Endometrium (tissue), 2 donors: ENCODE measurements at regions not wholly inside any gene's neighbourhood (a gene's known extent, or its start where the extent isn't known, plus 50 kb on each side); places are given as distances from the start of the nearest gene placed in this dataset.
A peak's percentile ranks its signal among the peaks of the same experiment; 100 is the strongest.

Source experiments
- FAIRE-seq: peaks from 2 replicates; lab custom pipeline; 2012; peaks lifted over from hg19 to GRCh38; lab: Jason Lieb, UNC
- donor health status: control.
- donor health status: control.

GRCh38 chr18:40440088-40440487 is 1514.9 kb upstream of the PIK3C3 start:
- no peak for FAIRE-seq

DNA sequence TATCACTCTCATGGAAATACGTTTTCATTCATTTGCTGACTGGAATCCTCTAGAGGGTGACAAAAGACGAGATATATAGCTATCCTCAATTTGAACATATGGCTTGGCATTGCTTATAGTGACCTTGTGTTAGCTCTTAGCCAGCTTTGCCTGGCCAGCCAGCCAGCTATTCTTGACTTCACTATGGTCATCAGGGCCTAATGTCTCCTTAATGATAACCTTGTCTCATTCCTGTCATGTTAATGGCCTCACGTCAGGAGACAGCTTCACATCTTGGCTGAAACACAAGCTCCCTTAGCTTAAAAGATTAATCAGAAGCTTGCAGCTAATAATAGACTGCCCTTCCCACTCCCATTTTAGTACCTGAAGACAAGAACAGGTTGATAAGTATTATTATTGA is 1517.5 kb upstream of the PIK3C3 start:
- no peak for FAIRE-seq

- FAIRE-seq = peak; percentile 82
These were observed 1523.7 kb upstream of the PIK3C3 start for GRCh38 chr18:40431071-40431985.

DNA sequence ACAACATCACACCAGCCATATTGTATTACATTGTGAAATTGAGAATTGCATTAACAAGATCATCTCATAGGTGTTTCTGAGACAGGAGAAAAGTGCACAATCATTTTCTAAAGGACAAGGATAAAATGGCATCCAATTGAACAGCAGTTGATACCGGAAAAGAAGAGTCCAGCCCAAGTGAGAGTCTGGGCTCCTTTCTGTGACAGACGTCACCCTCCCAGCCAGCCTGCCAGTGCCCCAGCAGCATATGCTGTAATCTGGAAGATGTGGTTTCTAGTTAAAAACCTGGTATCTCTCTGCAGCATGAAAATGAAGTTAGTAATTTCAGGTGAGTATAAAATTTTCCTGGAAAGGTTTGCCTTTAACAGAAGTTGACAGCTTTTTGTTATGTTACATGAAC is 1531.7 kb upstream of the PIK3C3 start:
- FAIRE-seq = no peak

DNA sequence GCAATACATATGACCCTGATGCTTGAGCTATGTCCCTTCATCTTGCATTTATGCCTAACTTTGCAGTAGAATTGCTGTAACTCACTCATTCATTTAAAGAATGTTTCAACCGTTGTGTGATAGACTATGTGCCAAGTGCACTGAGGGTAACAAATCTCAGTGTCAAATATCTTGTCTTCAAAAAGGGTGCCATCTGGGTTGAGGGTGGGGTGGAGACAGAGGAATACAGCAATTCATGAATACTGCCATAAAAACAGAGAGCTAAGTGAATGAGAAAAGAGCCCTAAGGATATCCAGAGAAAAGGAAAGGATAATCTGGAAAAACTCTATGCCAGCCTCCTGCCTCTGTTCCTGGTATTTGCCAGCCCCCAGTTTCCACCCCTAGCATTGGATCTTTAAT is 1534.4 kb upstream of the PIK3C3 start:
- FAIRE-seq = no peak

DNA sequence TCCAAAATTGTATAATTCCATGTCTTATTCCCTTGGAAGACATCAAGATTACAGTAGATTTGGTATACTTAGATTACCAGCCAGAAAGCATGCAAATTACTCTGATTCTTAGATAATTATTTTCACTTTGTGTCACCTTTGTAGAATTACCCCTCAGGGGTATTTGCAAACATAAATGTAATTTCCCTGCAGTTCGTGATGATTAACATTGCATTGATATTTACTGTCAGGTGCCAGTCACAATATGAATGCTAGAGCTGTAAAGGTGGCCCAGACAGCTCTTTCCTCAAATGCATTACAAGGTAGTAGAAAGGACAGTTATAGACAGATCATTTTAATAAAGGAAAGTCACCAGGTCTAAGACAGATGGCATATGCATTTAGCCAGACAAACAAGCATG is 1537.5 kb upstream of the PIK3C3 start:
- no peak for FAIRE-seq

GRCh38 chr18:40415821-40416220 is 1539.2 kb upstream of the PIK3C3 start:
- no peak for FAIRE-seq

DNA sequence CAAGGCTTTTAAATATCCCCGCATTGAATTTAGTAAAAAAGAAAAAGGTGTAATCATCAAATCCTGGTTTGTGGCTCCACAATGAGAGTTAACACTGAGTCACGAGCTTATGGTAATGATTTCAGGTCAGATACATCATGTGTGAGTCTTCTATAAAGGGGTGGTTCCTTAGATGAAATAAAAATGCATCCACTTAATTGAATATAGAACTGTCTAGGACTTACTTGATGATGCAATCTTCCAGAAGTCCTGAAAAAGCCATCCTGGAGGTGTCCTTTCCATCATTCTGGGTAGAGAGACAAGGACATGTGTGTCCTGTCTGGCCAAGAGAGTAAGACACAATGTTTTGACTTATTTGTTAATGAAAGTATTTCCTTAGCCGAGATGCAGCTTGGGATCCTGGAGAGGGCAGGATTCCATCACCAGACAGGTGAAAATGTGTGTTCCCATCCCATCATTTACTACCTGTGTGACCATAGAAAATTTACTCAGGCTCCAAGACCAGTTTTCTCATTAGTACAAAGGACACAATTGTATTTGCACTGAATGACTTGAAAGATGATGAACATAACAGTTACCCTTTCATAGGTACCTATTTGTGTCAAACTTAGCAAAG is 1539.8 kb upstream of the PIK3C3 start:
- FAIRE-seq = no peak

DNA sequence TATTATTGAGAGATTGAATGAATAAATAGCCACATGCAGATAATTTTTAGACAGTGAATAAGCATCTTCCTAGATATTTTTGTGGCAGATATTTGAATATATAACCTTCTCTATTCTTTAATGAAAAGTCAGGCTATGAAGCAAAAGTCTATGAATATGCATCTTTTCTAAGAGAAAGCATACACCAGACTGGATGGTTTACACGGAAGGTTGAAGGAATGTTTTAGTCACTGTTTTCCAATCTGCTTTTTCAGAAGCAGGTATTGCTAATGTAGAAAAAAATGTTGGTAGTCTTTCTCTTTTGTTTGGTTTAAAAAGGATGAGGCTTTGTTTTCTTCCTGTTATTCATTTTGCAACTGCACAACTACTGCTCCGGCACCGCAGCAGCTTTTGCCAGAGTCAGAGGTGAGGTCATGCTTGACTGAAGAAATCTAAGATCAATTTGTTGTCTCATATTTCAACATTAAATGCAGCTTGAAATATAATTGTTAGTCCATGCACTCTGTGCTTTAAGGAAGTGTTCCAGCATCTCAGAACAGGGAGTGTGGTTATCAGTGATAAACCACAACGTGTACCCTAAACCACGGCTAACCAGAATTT is 1540.8 kb upstream of the PIK3C3 start:
- FAIRE-seq = no peak

- FAIRE-seq = no peak
These were observed 1541.9 kb upstream of the PIK3C3 start for GRCh38 chr18:40413160-40413559.

DNA sequence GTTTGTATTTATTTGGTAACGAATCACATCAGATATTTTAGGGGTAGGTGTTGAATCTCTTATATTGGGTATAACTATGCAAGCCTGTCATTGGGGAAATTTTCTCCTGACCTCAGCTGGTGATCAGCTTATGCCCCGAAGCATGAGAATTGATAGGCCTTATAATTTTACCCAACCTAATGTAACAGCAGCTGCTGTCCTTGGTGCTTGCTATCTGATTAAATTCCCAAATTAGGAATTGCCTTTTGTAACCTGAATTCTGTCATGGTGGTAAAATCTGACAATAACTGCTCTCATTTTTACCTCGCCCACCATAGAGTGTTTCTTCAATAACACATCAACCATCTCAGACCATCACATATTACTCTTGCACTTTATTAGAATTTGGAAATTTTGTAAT is 1542.6 kb upstream of the PIK3C3 start:
- FAIRE-seq = no peak

GRCh38 chr18:40407909-40408308 is 1547.1 kb upstream of the PIK3C3 start:
- no peak for FAIRE-seq

GRCh38 chr18:40404284-40404683 is 1550.8 kb upstream of the PIK3C3 start:
- FAIRE-seq = no peak

DNA sequence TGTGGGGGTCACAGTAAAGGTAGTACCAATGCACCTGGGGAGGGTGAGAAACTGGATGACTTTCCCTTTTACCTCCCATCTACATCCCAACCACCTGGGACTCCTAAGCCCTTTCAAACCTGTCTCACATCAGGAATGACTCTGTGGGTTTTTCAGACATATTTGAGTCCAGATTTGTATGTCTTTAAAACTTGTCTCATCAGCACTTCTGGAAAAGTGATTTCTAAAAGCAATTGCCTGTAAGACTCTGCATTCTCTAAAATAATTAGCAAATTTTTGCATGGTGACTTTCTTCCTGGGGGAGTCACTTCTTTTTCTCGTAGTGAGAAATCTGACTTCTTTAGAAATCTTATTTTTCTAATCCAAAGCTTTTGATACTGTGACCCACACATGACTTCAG is 1553.0 kb upstream of the PIK3C3 start:
- no peak for FAIRE-seq

DNA sequence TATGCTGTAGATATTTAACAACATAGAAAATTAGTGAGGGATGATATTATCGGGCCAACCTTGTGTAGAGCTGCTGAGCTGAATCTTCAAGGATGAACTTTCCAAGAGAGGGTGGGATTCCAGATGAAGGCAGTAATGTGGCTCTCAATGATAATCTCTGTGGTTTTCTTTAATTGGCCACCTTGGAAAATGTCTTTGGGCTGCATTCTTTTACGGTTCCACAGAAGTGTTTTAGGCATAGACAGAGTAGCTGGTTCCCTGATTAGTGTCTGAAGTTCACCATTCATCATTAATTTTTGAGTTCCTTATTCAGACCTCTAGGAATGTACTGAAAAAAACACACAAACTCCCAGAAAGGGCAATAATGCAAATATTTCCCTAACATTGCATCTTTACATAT is 1566.9 kb upstream of the PIK3C3 start:
- no peak for FAIRE-seq

DNA sequence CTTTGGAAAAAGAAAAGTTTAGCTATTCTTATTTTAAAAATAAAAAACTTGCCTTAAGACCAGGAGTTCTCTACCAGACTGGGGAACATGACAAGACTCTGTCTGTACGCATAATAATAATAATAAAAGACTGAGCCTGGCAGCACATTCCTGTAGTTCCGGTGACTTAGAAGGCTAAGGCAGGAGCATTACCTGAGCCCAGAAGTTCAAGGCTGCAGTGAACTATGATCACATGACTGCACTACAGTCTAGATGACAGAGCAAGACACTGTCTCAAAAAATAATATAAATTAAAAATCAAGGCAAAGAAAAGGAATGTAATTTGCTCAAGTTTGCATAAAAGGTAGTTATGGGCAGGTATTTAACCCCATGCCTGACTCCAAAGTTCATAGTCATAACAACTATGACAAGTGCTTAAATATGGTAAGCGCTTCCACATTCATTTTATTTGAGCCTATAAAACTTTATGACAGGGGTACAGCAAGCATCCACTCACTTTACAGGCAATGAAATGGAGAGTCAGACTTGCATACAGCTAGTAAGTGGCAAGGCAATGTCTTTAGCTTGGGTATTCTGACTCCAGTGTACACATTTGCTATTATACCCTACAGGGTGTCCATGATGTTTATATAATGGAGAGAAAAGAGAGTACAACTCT is 1567.8 kb upstream of the PIK3C3 start:
- FAIRE-seq = no peak

DNA sequence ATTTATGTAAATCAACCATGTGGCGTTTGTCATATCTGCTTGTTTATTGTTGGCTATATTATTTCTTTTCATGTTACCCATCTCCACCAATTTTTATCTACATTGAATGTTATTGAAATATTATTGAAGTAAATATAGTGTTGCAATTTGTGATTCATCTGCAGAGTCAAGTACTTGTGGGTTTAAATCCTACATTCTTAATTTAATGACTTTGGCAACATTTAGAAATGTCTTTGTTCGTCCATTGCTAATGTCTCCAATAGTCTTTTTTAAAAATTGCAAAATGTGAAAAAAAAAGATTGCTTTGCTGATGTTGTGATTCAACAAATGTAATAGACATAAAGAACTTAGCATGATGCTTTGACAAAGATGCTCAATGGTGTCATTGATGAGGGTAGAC is 1572.8 kb upstream of the PIK3C3 start:
- FAIRE-seq = no peak

- FAIRE-seq = no peak
These were observed 1574.2 kb upstream of the PIK3C3 start for GRCh38 chr18:40380686-40381439.

DNA sequence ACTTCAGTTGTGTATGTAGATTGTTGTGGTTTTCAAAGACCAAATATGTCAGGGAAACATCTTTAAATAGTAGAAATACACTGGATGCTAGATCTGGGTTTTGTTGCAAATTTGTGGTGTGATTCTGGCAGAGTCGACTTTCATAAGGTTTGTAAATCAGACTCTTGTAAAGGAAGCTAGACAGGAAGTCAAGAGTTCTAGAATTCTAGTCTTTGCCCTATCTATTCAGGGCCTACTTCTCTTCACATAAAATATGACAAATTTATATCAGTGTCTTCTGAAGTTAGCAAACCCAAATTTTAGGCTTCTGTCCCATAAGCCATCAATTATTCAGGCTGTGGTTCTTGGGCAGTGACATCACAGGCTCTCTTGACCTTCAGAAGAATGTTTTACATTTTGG is 1579.2 kb upstream of the PIK3C3 start:
- FAIRE-seq = no peak

DNA sequence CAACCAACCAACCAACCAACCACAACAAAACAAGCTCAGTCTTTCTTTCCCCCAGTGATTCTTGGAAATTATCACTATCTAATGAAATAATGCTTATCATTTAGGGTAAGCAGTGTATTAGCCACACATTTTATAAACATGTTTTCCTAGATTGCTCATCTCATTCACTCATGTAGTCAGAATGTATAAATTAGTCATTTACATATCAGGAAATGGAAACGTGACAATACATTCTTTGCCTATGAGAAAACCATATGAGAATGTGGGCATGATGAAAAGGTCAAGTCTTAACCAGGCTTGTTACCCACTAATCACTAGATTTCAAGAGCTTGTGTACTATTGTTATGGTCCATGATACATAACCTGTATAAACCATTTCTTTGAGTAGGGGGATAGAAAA is 1583.4 kb upstream of the PIK3C3 start:
- FAIRE-seq = no peak

GRCh38 chr18:40367576-40367975 is 1587.5 kb upstream of the PIK3C3 start:
- FAIRE-seq = no peak

- no peak for FAIRE-seq
These were observed 1588.5 kb upstream of the PIK3C3 start for GRCh38 chr18:40366521-40366920.
